Activated gamma-delta T cell treated with Interleukin-2 at 50 U/mL for 16 hours (primary cell): ENCODE measurements at regions not wholly inside any gene's neighbourhood (a gene's known extent, or its start where the extent isn't known, plus 50 kb on each side); places are given as distances from the start of the nearest gene placed in this dataset.

Source experiments
- DNase-seq: peaks from one replicate; pipeline ENCODE4 v3.0.0-alpha.2; 2020

DNA sequence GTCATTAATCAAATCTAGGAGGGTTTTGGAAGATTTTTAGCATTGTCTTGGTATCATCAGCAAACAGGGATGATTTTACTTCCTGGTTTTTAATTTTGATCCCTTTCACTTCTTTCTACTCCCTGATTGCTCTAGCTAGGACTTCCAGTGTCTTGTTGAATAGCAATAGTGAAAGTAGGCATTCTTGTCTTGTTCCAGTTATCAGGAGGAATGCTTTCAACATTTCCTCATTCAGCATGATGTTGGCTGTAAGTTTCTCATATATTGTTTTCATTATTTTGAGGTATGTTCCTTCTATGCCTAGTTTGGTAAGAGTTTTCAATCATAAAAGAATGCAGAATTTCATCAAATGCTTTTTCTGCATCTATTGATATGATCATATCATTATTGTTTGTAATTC is 244.2 kb upstream of the CLEC14A start:
- DNase-seq = no peak

- DNase-seq = no peak
Observed at GRCh38 chr14:38496092-38496491, 240.2 kb upstream of the CLEC14A start.

GRCh38 chr14:38490273-38490672 is 234.4 kb upstream of the CLEC14A start:
- no peak for DNase-seq

GRCh38 chr14:38485026-38485425 is 229.1 kb upstream of the CLEC14A start:
- DNase-seq = no peak

DNA sequence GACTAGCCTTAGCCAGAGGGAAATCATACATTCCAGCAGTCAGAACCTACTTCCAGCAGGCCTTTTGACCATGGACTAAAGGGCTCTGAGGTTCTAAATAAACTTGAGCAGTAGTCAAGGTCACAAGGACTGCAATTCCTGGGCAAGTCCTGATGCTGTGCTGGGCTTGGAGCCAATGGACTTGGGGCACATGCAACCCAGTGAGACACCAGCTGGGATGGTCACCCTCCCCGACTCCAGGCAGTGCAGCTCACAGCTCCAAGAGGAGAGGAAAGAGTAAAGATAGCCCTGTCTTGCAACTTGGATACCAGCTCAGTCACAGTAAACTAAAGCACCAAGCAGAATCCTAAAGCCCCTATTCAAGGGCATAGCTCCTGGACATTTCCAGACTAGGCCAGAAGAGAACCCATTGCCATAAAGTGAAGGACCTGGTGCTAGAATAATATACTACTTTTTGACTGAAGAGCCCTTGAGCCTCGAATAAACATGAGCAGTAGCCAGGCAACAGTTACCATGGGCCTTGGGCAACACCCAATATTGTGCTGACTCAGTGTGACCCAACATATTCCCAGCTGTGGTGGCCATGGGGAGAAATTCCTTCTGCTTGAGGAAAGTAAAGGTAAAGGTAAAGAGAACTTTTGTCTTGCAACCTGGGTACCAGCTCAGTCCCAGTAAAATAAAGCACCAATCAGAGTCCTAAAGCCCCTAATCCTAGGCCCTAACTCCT is 226.2 kb upstream of the CLEC14A start:
- DNase-seq = no peak

GRCh38 chr14:38469156-38469555 is 213.3 kb upstream of the CLEC14A start:
- no peak for DNase-seq

DNA sequence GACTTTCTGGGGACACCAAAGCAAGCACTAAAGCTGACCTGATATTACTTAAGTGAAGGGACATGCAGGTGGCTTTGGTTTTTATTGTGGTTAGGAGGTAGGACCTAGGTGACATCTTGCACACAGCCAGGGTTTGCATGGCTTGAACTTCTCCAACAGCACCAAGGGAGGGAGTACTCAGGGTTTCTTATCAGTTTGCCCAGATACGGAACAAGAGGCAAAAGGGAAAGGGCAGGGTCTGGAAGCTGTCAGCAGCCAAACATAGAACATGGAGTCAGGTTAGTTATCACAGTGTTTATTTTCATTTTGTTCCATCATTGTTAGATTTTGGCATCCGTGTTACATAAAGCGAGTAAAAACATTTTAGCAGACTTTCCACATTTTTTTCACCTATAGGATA is 186.3 kb upstream of the CLEC14A start:
- DNase-seq = no peak

- DNase-seq = no peak
Observed at GRCh38 chr14:38432186-38432585, 176.3 kb upstream of the CLEC14A start.

DNA sequence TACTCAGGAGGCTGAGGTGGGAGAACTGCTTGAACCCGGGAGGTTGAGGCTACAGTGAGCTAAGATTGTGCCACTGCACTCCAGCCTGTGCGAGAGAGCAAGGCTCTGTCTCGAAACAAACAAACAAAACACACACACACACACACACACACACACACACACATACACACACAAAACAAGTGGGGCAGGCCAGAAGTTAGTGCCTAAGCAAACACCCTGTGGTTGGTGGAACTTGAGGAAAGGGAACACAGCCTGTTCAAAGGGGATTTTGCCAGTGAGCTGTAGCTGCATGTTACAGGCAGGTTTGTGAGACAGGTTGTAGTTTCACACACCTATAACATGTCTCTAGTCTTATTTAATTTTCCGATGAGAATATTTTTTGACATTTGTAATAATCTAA is 175.3 kb upstream of the CLEC14A start:
- no peak for DNase-seq

- no peak for DNase-seq
Observed at GRCh38 chr14:38430522-38430921, 174.6 kb upstream of the CLEC14A start.

DNA sequence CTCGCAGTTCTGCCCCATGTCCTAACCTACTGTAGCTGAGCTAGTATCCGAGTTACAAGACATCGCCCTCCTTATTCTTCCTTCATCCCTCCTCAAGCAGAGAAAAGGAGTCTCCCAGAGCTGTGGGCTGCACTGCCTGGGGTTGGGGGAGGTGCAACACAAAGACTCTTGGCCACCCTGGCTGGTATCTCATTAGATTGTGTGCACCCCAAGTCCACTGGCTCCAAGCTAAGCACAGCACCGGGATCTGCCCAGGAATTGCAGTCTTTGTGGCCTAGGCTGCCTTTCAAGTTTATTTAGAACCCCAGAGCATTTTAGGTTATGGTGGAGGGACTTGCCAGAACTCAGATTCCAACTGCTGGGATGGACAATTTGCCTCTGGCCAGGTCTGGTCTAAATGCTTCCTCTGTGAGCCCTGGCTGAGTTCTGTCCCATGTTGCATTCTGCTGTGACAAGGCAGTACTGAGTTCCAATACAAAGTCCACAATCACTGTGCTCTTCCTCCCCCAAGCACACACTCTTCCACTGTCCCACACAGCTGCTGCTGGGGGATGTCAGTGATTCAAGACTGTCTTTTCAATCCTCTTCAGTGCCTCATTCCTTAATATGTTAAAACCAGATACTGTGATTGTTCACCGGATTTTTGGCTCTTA is 169.6 kb upstream of the CLEC14A start:
- no peak for DNase-seq

DNA sequence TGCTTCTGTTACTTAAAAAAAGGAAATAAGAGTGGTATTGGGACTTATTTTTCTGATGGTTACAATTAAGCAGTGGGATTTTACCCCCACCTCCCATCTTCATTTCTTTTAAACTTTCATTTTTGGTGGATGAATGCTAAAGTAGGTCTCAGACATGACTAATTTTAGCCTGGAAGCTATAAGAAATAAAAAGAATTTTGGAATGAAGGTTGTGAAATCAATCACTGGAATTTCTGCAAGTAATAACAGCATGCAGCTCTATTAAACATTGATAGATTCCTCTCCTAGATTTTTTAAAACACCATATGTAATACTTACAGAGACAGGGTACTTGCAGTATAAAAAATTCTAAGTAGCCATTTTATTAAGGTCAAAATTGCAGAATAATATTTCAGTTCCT is 164.2 kb upstream of the CLEC14A start:
- no peak for DNase-seq

DNA sequence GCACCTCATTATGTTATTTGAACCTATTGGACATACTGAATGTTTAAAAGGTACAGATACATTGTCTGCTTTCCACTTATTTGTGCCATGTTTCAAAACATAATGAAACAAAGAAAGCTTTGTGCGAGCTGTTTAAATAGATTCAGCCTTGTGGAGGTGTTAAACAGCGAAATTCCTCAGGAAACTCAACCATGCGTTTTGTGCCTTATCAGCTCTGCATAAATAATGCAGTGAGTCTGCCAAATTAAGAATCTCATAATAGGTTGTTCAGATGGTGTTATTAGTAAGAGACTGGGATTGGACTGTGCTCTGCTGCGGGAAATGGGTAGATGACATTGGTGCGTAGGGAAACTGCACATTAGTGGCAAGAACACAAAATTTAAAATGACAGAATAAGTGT is 163.7 kb upstream of the CLEC14A start:
- DNase-seq = no peak

DNA sequence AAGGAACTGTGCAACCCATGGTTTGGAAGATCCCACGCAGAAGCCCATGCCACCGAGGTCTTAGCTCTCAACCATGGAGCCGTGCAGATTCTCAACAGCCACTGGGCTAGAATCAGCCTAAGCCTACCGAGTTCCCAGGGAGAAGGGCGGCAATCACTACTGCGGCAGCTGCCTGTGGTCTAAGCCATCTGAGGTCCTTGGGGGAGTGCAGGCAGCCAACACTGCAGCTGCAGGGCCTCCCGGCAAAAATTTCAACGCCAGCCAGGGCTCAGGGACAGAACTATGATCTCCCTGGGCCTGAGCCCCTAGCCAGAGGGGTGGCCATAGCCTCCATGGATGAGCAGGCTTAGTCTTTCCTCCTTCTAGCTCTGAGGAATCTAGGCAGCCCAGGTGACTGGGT is 156.8 kb upstream of the CLEC14A start:
- no peak for DNase-seq

DNA sequence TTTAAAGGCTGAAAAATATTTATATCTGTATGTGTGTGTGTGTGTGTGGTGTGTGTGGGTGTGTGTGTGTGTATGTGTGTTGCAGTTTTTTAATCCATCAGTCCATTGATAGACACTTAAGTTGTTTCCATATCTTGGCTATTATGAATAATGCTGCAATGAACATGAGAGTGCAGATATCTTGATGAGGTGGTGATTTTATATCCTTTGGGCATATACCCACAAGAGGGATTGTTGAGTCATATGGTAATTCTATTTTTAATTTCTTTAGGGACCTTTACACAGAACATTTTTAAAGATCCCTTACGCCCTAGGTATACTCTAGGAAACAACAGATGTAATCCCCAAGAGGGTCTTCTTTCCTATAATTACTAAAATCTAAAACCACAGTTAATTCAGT is 154.5 kb upstream of the CLEC14A start:
- no peak for DNase-seq

GRCh38 chr14:38409071-38409705 is 153.3 kb upstream of the CLEC14A start:
- DNase-seq = no peak

DNA sequence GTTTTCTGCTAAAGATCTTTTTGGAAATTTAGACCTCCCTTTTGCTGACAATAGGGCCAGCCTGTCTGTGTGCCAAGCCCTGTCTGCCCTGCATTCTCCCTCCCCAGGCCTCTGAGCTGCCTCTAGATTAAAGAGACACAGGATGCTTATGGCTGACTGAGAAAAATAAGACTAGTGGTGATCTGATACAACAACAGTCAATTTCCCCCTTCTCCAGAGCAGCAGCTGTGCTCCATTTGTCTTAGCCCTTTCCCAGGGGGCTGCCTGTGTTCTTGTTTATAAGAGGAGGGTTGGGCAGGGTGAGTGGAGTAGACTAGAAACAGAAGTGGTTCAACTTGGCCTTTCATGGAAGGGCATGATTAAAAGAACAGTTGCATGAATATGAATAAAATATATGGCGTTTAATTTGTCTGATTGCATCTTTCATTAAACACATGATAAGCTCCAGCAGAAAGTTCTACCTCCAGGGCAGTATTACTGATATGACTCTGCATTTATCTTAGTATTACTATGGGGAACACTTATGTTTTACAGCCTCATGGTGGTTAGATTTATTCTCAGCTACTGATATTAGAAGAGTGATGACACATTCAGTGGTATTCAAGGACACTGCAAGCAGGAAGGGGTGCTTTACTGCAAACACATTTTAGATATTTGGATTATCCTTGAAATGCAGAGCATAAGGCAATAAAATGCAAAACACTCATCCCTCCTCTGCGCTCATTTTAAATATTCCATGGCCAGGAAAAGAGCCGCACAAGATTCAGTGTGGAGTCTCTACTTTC is 150.2 kb upstream of the CLEC14A start:
- no peak for DNase-seq

GRCh38 chr14:38404616-38405015 is 148.7 kb upstream of the CLEC14A start:
- no peak for DNase-seq

GRCh38 chr14:38404100-38404541 is 148.2 kb upstream of the CLEC14A start:
- no peak for DNase-seq

DNA sequence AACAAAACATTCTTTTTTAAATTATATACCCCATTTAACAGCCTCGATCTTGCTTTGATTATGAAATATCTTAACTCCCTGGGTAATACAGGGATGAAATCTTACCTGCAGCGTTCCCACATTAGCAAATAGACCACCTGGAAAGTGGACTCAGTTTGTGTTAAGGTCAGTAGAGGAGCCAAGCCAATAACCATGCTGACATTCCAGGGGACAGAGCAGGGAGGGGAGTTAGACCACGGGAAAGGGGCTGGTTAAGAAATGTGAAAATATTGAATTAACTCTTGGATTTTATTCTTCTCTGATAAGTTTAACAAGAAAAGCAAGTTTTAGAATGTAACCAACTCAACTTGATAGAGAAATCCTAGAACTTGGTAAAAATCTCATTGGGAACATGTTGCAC is 144.9 kb upstream of the CLEC14A start:
- DNase-seq = no peak

DNA sequence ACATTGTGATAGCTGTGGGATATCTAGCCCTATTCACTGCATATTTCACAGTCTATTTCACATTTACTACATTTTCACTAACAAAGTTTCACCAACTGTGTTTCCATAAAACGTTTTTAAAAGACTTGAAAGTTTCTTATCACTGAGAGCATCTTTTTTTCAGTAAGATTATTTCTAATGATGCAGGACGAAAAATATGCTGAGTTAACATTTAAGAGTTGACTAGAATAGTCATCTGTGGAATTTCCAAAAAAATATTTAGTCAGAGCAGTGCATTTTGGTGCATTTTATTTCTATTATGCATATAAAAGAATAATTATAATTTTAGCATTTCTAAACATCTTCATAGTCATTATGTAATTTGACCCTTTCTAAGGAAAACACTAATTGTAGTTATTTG is 143.8 kb upstream of the CLEC14A start:
- no peak for DNase-seq

DNA sequence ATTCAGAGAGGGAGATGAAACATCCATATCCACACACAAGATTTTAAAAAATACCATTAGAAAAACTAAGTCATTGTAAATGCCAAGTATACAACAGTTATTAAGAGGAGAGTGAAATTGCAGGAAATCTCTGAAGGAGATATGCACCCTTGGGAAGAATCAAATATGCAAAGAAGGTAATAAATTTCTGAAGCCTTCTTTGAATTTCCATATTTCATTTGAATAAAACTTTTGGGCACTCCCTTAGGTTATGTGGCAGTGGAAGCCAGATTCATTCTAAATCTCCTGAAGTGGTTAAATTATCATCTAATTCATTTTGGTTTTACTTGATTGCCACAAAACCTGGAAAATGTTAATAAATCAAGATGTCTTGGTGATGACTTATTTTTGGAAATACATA is 138.9 kb upstream of the CLEC14A start:
- DNase-seq = no peak

- DNase-seq = no peak
Observed at GRCh38 chr14:38394064-38394463, 138.2 kb upstream of the CLEC14A start.

- DNase-seq = no peak
Observed at GRCh38 chr14:38391334-38391733, 135.4 kb upstream of the CLEC14A start.
